ENCODE measurements at regions not wholly inside any gene's neighbourhood (a gene's known extent, or its start where the extent isn't known, plus 50 kb on each side); places are given as distances from the start of the nearest gene placed in this dataset.

- TF ChIP-seq, protein P1, sequence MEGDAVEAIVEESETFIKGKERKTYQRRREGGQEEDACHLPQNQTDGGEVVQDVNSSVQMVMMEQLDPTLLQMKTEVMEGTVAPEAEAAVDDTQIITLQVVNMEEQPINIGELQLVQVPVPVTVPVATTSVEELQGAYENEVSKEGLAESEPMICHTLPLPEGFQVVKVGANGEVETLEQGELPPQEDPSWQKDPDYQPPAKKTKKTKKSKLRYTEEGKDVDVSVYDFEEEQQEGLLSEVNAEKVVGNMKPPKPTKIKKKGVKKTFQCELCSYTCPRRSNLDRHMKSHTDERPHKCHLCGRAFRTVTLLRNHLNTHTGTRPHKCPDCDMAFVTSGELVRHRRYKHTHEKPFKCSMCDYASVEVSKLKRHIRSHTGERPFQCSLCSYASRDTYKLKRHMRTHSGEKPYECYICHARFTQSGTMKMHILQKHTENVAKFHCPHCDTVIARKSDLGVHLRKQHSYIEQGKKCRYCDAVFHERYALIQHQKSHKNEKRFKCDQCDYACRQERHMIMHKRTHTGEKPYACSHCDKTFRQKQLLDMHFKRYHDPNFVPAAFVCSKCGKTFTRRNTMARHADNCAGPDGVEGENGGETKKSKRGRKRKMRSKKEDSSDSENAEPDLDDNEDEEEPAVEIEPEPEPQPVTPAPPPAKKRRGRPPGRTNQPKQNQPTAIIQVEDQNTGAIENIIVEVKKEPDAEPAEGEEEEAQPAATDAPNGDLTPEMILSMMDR (IDR thresholded peaks at IDR 0.05) = no peak
- H3K27ac ChIP-seq = no peak overlapping the region
- H3K27me3 ChIP-seq = no peaks in the 10 kb centered on the region
- H3K4me1 ChIP-seq = no peaks in the 10 kb centered on the region
- no peak overlapping the region for H3K9ac ChIP-seq (ENCODE audit: low read depth in 2 of 2, low read length in 2 of 2)
- no peak overlapping the region for H3K4me3 ChIP-seq
- no peaks in the 10 kb centered on the region for H3K9me3 ChIP-seq
- DNase-seq = no peak
- H3K36me3 ChIP-seq = no peaks in the 10 kb centered on the region
- intact Hi-C loops (cut with DNase I) = no loop called here
These were observed 135.4 kb downstream of the TMEM132E start for GRCh38 chr17:34714475-34715410.

DNA sequence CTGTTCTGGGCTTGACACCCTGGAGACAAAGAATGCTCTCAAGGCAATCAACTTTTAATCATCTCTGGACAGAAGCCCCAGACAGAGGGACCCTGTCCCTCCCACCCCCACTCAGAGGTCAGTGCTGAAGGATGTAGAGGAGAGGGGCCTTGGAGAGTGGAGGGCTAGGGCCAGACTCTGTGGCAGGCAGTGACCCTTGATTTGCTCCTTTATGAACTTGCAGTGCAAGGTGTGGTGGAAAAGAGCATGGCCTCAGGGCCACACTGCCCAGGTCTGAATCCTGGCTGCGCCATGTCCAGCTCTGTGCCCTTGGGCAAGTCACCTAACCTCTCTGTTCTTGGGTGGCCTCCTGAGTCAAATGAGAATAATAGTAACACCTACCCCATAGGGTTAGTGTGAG, 134.3 kb downstream of the TMEM132E start:
- DNase-seq = no peak
- Histone ChIP-seq H3K9me3 (no peaks in the 10 kb centered on the region), H3K4me1 (no peaks in the 10 kb centered on the region), H3K9ac (ENCODE audit: low read depth in 2 of 2, low read length in 2 of 2) (no peak overlapping the region), H3K4me3 (no peak overlapping the region), H3K36me3 (no peaks in the 10 kb centered on the region), H3K27ac (no peak overlapping the region), H3K27me3 (no peaks in the 10 kb centered on the region)
- TF ChIP-seq, protein P1 (IDR thresholded peaks at IDR 0.05) = no peak
- intact Hi-C loops (cut with DNase I) = no loop called here

DNA sequence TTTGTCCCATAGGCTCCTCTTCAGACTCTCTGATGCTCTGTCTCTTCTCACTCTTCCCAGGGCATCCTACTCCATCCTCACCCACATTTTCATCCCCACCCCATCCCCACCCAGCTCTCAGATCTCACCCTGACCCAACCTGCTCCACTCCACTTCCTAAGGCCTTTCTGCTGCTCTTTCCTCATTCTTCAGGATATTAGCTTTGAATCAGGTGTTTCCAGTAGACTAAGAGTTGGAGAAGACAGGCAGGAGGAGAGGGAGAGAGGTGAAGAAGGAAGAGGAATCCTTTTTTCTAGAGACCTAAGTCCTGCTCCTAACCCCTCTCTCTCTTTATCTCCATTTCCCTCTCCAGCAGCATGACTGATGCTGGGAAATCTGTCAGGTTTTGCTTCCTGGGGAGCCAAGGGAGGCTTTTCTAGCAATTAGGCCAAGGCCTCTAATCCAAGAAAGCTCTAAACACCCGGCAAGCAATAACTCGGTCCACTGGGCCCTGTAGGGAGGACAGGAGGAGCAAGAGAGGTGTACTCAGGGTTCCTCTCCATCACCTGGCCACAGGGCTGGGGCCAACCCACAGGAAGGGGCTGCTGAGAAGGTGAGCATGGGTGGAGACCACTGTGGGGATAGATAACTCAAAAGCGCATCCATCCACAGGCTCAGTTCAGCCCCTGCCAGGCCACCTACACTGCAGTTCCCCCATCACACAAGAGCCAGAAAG, 133.3 kb downstream of the TMEM132E start:
- Histone ChIP-seq H3K4me3 (no peak overlapping the region), H3K27ac (no peak overlapping the region), H3K9me3 (no peaks in the 10 kb centered on the region), H3K27me3 (no peaks in the 10 kb centered on the region), H3K4me1 (no peaks in the 10 kb centered on the region), H3K9ac (ENCODE audit: low read depth in 2 of 2, low read length in 2 of 2) (no peak overlapping the region), H3K36me3 (no peaks in the 10 kb centered on the region)
- intact Hi-C loops (cut with DNase I) = no loop called here
- DNase-seq = no peak
- TF ChIP-seq, protein P1 (IDR thresholded peaks at IDR 0.05) = no peak

DNA sequence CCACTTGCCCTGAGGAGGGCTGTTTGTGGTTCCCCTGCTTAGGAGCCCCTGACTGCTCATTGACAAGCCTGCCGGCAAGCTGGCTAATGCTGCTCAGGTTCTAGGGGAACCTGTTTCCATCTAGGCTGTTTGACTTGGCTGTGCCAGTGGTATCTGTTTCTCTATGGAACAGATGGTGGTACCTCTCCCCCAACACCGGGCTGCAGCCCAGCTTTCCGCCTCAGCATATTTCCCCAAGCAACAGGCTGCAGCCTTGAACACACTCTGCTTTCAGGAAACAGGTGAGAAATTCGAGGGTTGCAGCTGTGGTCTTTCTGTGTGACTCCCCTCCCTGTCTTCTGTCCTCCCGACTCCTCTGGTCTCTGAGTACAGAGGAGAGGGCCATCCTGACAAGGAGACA, 132.3 kb downstream of the TMEM132E start:
- Histone ChIP-seq H3K27me3 (no peaks in the 10 kb centered on the region), H3K4me1 (no peaks in the 10 kb centered on the region), H3K9ac (ENCODE audit: low read depth in 2 of 2, low read length in 2 of 2) (no peak overlapping the region), H3K4me3 (no peak overlapping the region), H3K9me3 (no peaks in the 10 kb centered on the region), H3K27ac (no peak overlapping the region), H3K36me3 (no peaks in the 10 kb centered on the region)
- TF ChIP-seq, protein P1 (IDR thresholded peaks at IDR 0.05) = no peak
- intact Hi-C loops (cut with DNase I) = no loop called here
- no peak for DNase-seq

DNA sequence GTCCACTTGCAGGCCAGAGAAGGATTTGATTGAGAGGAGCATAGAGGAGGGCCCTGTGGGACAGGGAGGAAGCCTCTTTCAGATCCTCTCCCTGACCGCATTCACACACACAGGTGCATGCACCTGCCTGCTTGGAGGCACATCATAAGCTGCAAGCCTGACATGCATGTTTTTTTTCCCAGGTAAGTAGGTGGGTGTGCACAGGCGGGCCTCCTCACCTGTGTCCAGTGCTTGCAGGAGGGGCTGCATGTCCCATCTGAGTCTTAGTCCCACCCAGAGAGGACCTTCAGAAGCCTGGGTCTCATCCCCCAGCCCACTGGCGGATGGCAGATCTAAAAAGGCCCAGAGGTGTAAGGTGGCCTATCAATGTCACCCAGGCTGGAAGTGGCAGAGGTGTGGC, 130.8 kb downstream of the TMEM132E start:
- no peaks in the 10 kb centered on the region for H3K9me3 ChIP-seq
- H3K4me3 ChIP-seq = no peak overlapping the region
- no peak for DNase-seq
- no peak overlapping the region for H3K27ac ChIP-seq
- no peaks in the 10 kb centered on the region for H3K27me3 ChIP-seq
- H3K9ac ChIP-seq (ENCODE audit: low read depth in 2 of 2, low read length in 2 of 2) = no peak overlapping the region
- H3K4me1 ChIP-seq = no peaks in the 10 kb centered on the region
- TF ChIP-seq, protein P1 (IDR thresholded peaks at IDR 0.05) = no peak
- H3K36me3 ChIP-seq = no peaks in the 10 kb centered on the region
- intact Hi-C loops (cut with DNase I) = no loop called here

All from colonic mucosa (tissue), 4 donors.